ENCODE measurements at regions not wholly inside any gene's neighbourhood (a gene's known extent, or its start where the extent isn't known, plus 50 kb on each side); places are given as distances from the start of the nearest gene placed in this dataset.

DNA sequence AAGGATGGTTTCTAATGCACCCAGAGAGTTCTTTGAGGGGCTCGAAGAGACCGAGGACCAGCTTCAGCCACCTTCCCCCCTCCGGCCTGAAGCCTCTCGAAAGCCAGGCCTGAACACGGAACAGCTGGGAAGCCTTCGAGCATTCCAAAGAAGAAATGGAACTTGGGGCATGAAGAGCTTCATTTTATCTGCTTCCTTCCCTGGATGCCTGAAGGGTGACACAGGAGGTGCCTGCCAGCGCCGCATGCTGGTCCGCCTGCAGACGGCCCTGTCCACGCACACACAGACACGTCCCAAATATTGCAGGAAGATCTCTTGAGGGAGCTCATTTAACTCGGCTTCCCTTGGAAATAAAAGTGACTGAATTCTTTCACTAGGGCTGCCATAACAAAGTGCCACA lies 73.7 kb downstream of the TOMM20 start:
- TF ChIP-seq, protein P1, sequence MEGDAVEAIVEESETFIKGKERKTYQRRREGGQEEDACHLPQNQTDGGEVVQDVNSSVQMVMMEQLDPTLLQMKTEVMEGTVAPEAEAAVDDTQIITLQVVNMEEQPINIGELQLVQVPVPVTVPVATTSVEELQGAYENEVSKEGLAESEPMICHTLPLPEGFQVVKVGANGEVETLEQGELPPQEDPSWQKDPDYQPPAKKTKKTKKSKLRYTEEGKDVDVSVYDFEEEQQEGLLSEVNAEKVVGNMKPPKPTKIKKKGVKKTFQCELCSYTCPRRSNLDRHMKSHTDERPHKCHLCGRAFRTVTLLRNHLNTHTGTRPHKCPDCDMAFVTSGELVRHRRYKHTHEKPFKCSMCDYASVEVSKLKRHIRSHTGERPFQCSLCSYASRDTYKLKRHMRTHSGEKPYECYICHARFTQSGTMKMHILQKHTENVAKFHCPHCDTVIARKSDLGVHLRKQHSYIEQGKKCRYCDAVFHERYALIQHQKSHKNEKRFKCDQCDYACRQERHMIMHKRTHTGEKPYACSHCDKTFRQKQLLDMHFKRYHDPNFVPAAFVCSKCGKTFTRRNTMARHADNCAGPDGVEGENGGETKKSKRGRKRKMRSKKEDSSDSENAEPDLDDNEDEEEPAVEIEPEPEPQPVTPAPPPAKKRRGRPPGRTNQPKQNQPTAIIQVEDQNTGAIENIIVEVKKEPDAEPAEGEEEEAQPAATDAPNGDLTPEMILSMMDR (optimal IDR thresholded peaks at IDR 0.05 in 1 of 3, IDR thresholded peaks at IDR 0.05 in 1 of 3, conservative IDR thresholded peaks at IDR 0.05 in 1 of 3; ENCODE audit: extremely low read depth in 1 of 3, insufficient read depth in 2 of 3, low read length in 3 of 3): no peak
- no peak for TF ChIP-seq EZH2 (IDR thresholded peaks at IDR 0.05; ENCODE audit: low read length)
- H3K9me3 ChIP-seq (ENCODE audit: control insufficient read depth, low read depth, low read length): peaks cover 2% of the 10 kb centered on the region
- H3K4me2 ChIP-seq (ENCODE audit: control insufficient read depth, extremely low read depth, insufficient read depth, low read depth, low read length): no peak overlapping the region
- peaks cover 9% of the 10 kb centered on the region for H3K4me1 ChIP-seq (ENCODE audit: control insufficient read depth, extremely low read depth, insufficient read depth, low read length)
- FAIRE-seq: no peak
- no peak for DNase-seq (ENCODE audit: low read depth, low spot score)
- H3K9me1 ChIP-seq (ENCODE audit: control insufficient read depth, extremely low read depth, insufficient read depth, low read length): no peaks in the 10 kb centered on the region
- no peak overlapping the region for H2AFZ ChIP-seq (ENCODE audit: control insufficient read depth, low read length)
- H4K20me1 ChIP-seq (ENCODE audit: control insufficient read depth, extremely low read depth, insufficient read depth, low read length): no peaks in the 10 kb centered on the region
- H3K79me2 ChIP-seq (ENCODE audit: control insufficient read depth, insufficient read depth, low read length): no peaks in the 10 kb centered on the region
- dilution Hi-C loops (cut with MboI; ENCODE audit: extremely low pct_ligation_motif_present, low sequenced_read_pairs): no loop called here
- no peak overlapping the region for H3K9ac ChIP-seq (ENCODE audit: control insufficient read depth, extremely low read depth, insufficient read depth, low read length)
- H3K36me3 ChIP-seq (ENCODE audit: control insufficient read depth in 2 of 2, extremely low read depth in 1 of 2, insufficient read depth in 2 of 2, low read length in 2 of 2): no peaks in the 10 kb centered on the region
- H3K27me3 ChIP-seq (ENCODE audit: control insufficient read depth, extremely low read depth, insufficient read depth, low read length): no peaks in the 10 kb centered on the region
- H3K4me3 ChIP-seq (ENCODE audit: control insufficient read depth in 2 of 3, extremely low read depth in 1 of 3, insufficient read depth in 2 of 3, low read depth in 1 of 3, low read length in 3 of 3): no peak overlapping the region
- no peak overlapping the region for H3K27ac ChIP-seq (ENCODE audit: control insufficient read depth, insufficient read depth, low read length)

DNA sequence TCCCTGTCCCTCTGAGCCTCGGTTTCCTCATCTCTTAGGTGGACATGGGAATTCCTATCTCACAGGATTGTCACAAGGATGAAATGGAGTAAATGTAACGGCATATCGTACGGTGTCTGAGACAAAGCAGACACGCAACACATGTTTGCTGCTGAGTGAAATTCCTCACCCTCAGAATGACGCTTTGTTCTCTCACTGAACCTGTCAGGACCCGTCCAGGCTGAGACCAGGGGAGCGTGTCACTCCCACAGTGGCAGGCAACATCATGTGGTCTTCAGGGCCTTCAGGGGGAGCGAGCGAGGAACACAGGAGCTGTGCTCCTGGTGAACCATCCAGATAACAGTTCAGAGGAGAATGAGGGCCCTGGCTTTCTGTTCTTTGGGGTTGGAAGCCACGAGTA lies 74.2 kb downstream of the TOMM20 start:
- Histone ChIP-seq H3K4me2 (ENCODE audit: control insufficient read depth, extremely low read depth, insufficient read depth, low read depth, low read length) (no peak overlapping the region), H3K27ac (ENCODE audit: control insufficient read depth, insufficient read depth, low read length) (no peak overlapping the region), H3K4me3 (ENCODE audit: control insufficient read depth in 2 of 3, extremely low read depth in 1 of 3, insufficient read depth in 2 of 3, low read depth in 1 of 3, low read length in 3 of 3) (no peak overlapping the region), H3K9me3 (ENCODE audit: control insufficient read depth, low read depth, low read length) (peaks cover 2% of the 10 kb centered on the region), H4K20me1 (ENCODE audit: control insufficient read depth, extremely low read depth, insufficient read depth, low read length) (no peaks in the 10 kb centered on the region), H3K36me3 (ENCODE audit: control insufficient read depth in 2 of 2, extremely low read depth in 1 of 2, insufficient read depth in 2 of 2, low read length in 2 of 2) (no peaks in the 10 kb centered on the region), H3K79me2 (ENCODE audit: control insufficient read depth, insufficient read depth, low read length) (no peaks in the 10 kb centered on the region), H3K4me1 (ENCODE audit: control insufficient read depth, extremely low read depth, insufficient read depth, low read length) (peaks cover 9% of the 10 kb centered on the region), H3K27me3 (ENCODE audit: control insufficient read depth, extremely low read depth, insufficient read depth, low read length) (no peaks in the 10 kb centered on the region), H2AFZ (ENCODE audit: control insufficient read depth, low read length) (no peak overlapping the region), H3K9me1 (ENCODE audit: control insufficient read depth, extremely low read depth, insufficient read depth, low read length) (no peaks in the 10 kb centered on the region), H3K9ac (ENCODE audit: control insufficient read depth, extremely low read depth, insufficient read depth, low read length) (no peak overlapping the region)
- TF ChIP-seq EZH2 (IDR thresholded peaks at IDR 0.05; ENCODE audit: low read length): no peak
- TF ChIP-seq, protein P1 (optimal IDR thresholded peaks at IDR 0.05 in 1 of 3, IDR thresholded peaks at IDR 0.05 in 1 of 3, conservative IDR thresholded peaks at IDR 0.05 in 1 of 3; ENCODE audit: extremely low read depth in 1 of 3, insufficient read depth in 2 of 3, low read length in 3 of 3): no peak
- FAIRE-seq (no peak), DNase-seq (ENCODE audit: low read depth, low spot score) (no peak)
- dilution Hi-C loops (cut with MboI; ENCODE audit: extremely low pct_ligation_motif_present, low sequenced_read_pairs): no loop called here
